Adrenal gland (tissue), 5 donors: ENCODE measurements at regions not wholly inside any gene's neighbourhood (a gene's known extent, or its start where the extent isn't known, plus 50 kb on each side); places are given as distances from the start of the nearest gene placed in this dataset.

Experiments used
- POLR2A ChIP-seq, 2 donors: fragments of 450-650 bp; IDR thresholded peaks; one replicate each; pipeline ENCODE4 v1.6.1; 2017; ENCODE audit warnings: antibody characterized with exemption in 2 of 2, mild to moderate bottlenecking in 2 of 2, moderate library complexity in 1 of 2
- TF ChIP-seq, protein P1 (sequence below), 6 experiments: fragments of 450-650 bp in 4 of 6; fragments of 200-600 bp in 2 of 6; sonication (generic) in 1 of 6; IDR thresholded peaks; 1 replicate in 5 of 6; 2 replicates in 1 of 6; pipeline versions ENCODE4 v1.5.1 to v1.8.0; 2016 to 2021; ENCODE audit warnings: antibody characterized with exemption in 6 of 6, mild to moderate bottlenecking in 2 of 6, moderate library complexity in 1 of 6
- donor health status: DM: no; HTN: no; CAD: no.

- no peak for TF ChIP-seq POLR2A (IDR thresholded peaks at IDR 0.05)
- TF ChIP-seq, protein P1, sequence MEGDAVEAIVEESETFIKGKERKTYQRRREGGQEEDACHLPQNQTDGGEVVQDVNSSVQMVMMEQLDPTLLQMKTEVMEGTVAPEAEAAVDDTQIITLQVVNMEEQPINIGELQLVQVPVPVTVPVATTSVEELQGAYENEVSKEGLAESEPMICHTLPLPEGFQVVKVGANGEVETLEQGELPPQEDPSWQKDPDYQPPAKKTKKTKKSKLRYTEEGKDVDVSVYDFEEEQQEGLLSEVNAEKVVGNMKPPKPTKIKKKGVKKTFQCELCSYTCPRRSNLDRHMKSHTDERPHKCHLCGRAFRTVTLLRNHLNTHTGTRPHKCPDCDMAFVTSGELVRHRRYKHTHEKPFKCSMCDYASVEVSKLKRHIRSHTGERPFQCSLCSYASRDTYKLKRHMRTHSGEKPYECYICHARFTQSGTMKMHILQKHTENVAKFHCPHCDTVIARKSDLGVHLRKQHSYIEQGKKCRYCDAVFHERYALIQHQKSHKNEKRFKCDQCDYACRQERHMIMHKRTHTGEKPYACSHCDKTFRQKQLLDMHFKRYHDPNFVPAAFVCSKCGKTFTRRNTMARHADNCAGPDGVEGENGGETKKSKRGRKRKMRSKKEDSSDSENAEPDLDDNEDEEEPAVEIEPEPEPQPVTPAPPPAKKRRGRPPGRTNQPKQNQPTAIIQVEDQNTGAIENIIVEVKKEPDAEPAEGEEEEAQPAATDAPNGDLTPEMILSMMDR (IDR thresholded peaks at IDR 0.05) = no peak
Measured at GRCh38 chr6:112579601-112580000, 232.5 kb downstream of the RFPL4B start.
